ENCODE measurements at regions not wholly inside any gene's neighbourhood (a gene's known extent, or its start where the extent isn't known, plus 50 kb on each side); places are given as distances from the start of the nearest gene placed in this dataset.

DNA sequence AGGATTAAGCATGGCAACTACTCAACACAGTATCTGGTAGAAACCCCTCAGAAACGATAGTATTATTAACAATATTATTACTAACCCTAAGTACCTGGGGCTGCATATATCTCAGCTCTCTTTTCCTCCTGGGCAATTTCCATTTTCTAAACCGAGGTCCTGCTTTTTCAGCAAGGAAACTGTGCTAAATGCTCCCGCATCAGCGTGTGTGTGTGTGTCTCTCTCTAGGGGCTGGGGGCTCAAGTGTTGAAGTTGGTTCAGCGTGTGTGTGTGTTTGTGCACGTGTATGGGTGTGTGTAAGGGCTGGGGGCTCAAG, 169.3 kb upstream of the MAF start:
- H3K4me3 ChIP-seq (replicated peaks in 1 of 3; ENCODE audit: insufficient read depth in 1 of 3, low read depth in 1 of 3, low read length in 3 of 3), result no peak overlapping the region
- TF ChIP-seq MYC (IDR thresholded peaks at IDR 0.05; ENCODE audit: low read depth, low read length) (no peak), FOS (IDR thresholded peaks at IDR 0.05; ENCODE audit: borderline replicate concordance, insufficient read depth, low read length) (no peak), EZH2 (IDR thresholded peaks at IDR 0.05; ENCODE audit: borderline replicate concordance, low read depth, low read length, severe bottlenecking) (no peak), POLR2AphosphoS5 (IDR thresholded peaks at IDR 0.05; ENCODE audit: insufficient read depth, low read depth, low read length) (no peak), GATA2 (IDR thresholded peaks at IDR 0.05; ENCODE audit: insufficient read depth, insufficient read length, low read depth, low read length) (no peak), POLR2A (IDR thresholded peaks at IDR 0.05; ENCODE audit: low read depth, low read length) (no peak), JUN (IDR thresholded peaks at IDR 0.05; ENCODE audit: borderline replicate concordance, insufficient read depth, insufficient read length, low read depth) (no peak)
- TF ChIP-seq, protein P1, sequence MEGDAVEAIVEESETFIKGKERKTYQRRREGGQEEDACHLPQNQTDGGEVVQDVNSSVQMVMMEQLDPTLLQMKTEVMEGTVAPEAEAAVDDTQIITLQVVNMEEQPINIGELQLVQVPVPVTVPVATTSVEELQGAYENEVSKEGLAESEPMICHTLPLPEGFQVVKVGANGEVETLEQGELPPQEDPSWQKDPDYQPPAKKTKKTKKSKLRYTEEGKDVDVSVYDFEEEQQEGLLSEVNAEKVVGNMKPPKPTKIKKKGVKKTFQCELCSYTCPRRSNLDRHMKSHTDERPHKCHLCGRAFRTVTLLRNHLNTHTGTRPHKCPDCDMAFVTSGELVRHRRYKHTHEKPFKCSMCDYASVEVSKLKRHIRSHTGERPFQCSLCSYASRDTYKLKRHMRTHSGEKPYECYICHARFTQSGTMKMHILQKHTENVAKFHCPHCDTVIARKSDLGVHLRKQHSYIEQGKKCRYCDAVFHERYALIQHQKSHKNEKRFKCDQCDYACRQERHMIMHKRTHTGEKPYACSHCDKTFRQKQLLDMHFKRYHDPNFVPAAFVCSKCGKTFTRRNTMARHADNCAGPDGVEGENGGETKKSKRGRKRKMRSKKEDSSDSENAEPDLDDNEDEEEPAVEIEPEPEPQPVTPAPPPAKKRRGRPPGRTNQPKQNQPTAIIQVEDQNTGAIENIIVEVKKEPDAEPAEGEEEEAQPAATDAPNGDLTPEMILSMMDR (IDR thresholded peaks at IDR 0.05; ENCODE audit: extremely low read depth in 1 of 2, insufficient read depth in 1 of 2, low read depth in 1 of 2, low read length in 2 of 2), result no peak
- TF ChIP-seq, protein P2, sequence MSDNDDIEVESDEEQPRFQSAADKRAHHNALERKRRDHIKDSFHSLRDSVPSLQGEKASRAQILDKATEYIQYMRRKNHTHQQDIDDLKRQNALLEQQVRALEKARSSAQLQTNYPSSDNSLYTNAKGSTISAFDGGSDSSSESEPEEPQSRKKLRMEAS (IDR thresholded peaks at IDR 0.05; ENCODE audit: insufficient read depth, insufficient read length), result no peak
- BruUV-seq (replicated peaks), result no TSS peak
- no peaks in the 10 kb centered on the region for H3K27me3 ChIP-seq (ENCODE audit: control insufficient read depth in 2 of 2, insufficient read depth in 2 of 2, low read length in 2 of 2)
- CTCF ChIA-PET, result no interaction called here
- H3K9me1 ChIP-seq (replicated peaks; ENCODE audit: control insufficient read depth, extremely low read depth, insufficient read depth, low read length), result no peaks in the 10 kb centered on the region
- dilution Hi-C loops (cut with MboI; ENCODE audit: extremely low pct_ligation_motif_present, low sequenced_read_pairs), result no loop called here
- H3K4me2 ChIP-seq (ENCODE audit: insufficient read depth, low read length), result no peak overlapping the region
- H2AFZ ChIP-seq (ENCODE audit: low read depth, low read length), result no peak overlapping the region
- no peaks in the 10 kb centered on the region for H3K4me1 ChIP-seq (ENCODE audit: control insufficient read depth, extremely low read depth, insufficient read depth, low read length)
- H3K9me3 ChIP-seq (replicated peaks; ENCODE audit: control insufficient read depth, insufficient read depth, low read length), result no peaks in the 10 kb centered on the region
- H3K9ac ChIP-seq (replicated peaks; ENCODE audit: extremely low read depth, insufficient read depth, low read length), result no peak overlapping the region
- H3K36me3 ChIP-seq (ENCODE audit: control insufficient read depth in 2 of 2, extremely low read depth in 1 of 2, insufficient read depth in 2 of 2, low read length in 2 of 2), result no peaks in the 10 kb centered on the region
- no peaks in the 10 kb centered on the region for H3K79me2 ChIP-seq (ENCODE audit: control insufficient read depth, insufficient read depth, low read length)
- DNase-seq (ENCODE audit: low read depth, low spot score) (no peak), FAIRE-seq (no peak)
- intact Hi-C loops (cut with micrococcal nuclease), result no loop called here
- no peaks in the 10 kb centered on the region for H4K20me1 ChIP-seq (replicated peaks; ENCODE audit: control insufficient read depth, extremely low read depth, insufficient read depth, low read length)
- POLR2A ChIA-PET, result no interaction called here
- H3K27ac ChIP-seq (ENCODE audit: insufficient read depth, low read depth, low read length), result no peak overlapping the region

Data from endothelial cell of umbilical vein (primary cell).